ENCODE measurements at regions not wholly inside any gene's neighbourhood (a gene's known extent, or its start where the extent isn't known, plus 50 kb on each side); places are given as distances from the start of the nearest gene placed in this dataset.

DNA sequence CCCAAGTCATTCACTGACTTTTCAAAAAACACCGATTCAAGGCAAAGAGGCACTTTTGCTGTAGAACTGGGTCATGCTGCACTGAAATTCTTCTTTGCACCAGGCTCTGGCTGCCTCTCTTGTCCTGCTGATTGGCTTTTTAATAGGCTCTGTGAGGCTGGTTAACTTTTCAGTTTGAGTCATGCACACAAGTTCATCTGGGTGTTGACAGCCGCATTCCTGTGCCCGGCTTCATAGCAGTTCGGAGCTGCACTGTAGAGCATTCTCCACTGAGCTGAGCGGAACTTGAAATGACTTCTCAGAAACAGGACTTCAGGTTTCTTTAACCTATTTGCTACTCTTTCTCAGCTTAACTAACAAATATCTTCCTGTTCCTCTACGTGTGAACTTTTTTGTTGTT lies 978.3 kb downstream of the UQCRFS1 start:
- Histone ChIP-seq H3K4me1 (no peaks in the 10 kb centered on the region), H3K27me3 (no peaks in the 10 kb centered on the region), H3K27ac (no peak overlapping the region), H3K9me3 (no peaks in the 10 kb centered on the region), H3K36me3 (no peaks in the 10 kb centered on the region), H3K4me3 (no peak overlapping the region)
- TF ChIP-seq CTCF (IDR thresholded peaks at IDR 0.05 in 4 of 5, conservative IDR thresholded peaks at IDR 0.05 in 1 of 5) (no peak), POLR2A (IDR thresholded peaks at IDR 0.05) (no peak)
- intact Hi-C loops (cut with DNase I; ENCODE audit: low total_unique reads) (no loop called here), in situ Hi-C loops (cut with MboI; ENCODE audit: low sequenced_read_pairs in 4 of 4) (no loop called here)
- no peak for ATAC-seq
- no peak for DNase-seq

- in situ Hi-C loops (cut with MboI; ENCODE audit: low sequenced_read_pairs in 4 of 4): no loop called here
- H3K4me1 ChIP-seq: no peaks in the 10 kb centered on the region
- no peaks in the 10 kb centered on the region for H3K9me3 ChIP-seq
- no peaks in the 10 kb centered on the region for H3K36me3 ChIP-seq
- DNase-seq (no peak), ATAC-seq (no peak)
- H3K27me3 ChIP-seq: no peaks in the 10 kb centered on the region
- TF ChIP-seq CTCF (IDR thresholded peaks at IDR 0.05 in 4 of 5, conservative IDR thresholded peaks at IDR 0.05 in 1 of 5) (no peak), POLR2A (IDR thresholded peaks at IDR 0.05) (no peak)
- intact Hi-C loops (cut with DNase I; ENCODE audit: low total_unique reads): no loop called here
- H3K27ac ChIP-seq: no peak overlapping the region
- H3K4me3 ChIP-seq: no peak overlapping the region
Measured at GRCh38 chr19:28228854-28229253, 984.1 kb downstream of the UQCRFS1 start.

DNA sequence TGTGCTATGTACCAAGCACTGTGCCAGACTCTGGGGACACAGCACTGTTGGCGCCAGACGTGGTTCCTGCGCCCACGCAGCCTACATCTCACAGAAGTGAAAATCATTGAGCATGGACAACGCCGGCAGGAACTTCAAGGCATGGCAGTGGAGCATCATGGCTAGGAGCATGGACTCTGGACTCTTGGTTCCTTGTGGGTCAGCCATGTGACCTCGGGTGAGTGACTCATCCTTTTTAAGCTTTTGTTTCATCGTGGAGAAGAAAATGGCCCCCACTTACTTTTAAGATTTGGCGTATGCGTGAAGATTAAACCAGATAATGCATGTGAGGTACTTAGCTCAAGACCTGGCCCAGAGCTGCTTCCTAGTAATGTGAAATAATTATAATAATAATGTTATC lies 988.5 kb downstream of the UQCRFS1 start:
- Histone ChIP-seq H3K27ac (no peak overlapping the region), H3K4me3 (no peak overlapping the region), H3K36me3 (no peaks in the 10 kb centered on the region), H3K9me3 (no peaks in the 10 kb centered on the region), H3K4me1 (no peaks in the 10 kb centered on the region), H3K27me3 (no peaks in the 10 kb centered on the region)
- DNase-seq (no peak), ATAC-seq (no peak)
- in situ Hi-C loops (cut with MboI; ENCODE audit: low sequenced_read_pairs in 4 of 4) (no loop called here), intact Hi-C loops (cut with DNase I; ENCODE audit: low total_unique reads) (no loop called here)
- TF ChIP-seq CTCF (IDR thresholded peaks at IDR 0.05 in 4 of 5, conservative IDR thresholded peaks at IDR 0.05 in 1 of 5) (no peak), POLR2A (IDR thresholded peaks at IDR 0.05) (no peak)

GRCh38 chr19:28221736-28222135 lies 991.2 kb downstream of the UQCRFS1 start:
- TF ChIP-seq CTCF (IDR thresholded peaks at IDR 0.05 in 4 of 5, conservative IDR thresholded peaks at IDR 0.05 in 1 of 5) (no peak), POLR2A (IDR thresholded peaks at IDR 0.05) (no peak)
- H3K4me3 ChIP-seq: no peak overlapping the region
- DNase-seq: no peak
- ATAC-seq: no peak
- H3K27me3 ChIP-seq: no peaks in the 10 kb centered on the region
- no peaks in the 10 kb centered on the region for H3K9me3 ChIP-seq
- no peaks in the 10 kb centered on the region for H3K4me1 ChIP-seq
- intact Hi-C loops (cut with DNase I; ENCODE audit: low total_unique reads) (no loop called here), in situ Hi-C loops (cut with MboI; ENCODE audit: low sequenced_read_pairs in 4 of 4) (no loop called here)
- H3K36me3 ChIP-seq: no peaks in the 10 kb centered on the region
- no peak overlapping the region for H3K27ac ChIP-seq

GRCh38 chr19:28218728-28219127 lies 994.2 kb downstream of the UQCRFS1 start:
- in situ Hi-C loops (cut with MboI; ENCODE audit: low sequenced_read_pairs in 4 of 4): no loop called here
- ATAC-seq: no peak
- intact Hi-C loops (cut with DNase I; ENCODE audit: low total_unique reads): no loop called here
- H3K9me3 ChIP-seq: no peaks in the 10 kb centered on the region
- DNase-seq: no peak
- H3K4me1 ChIP-seq: no peaks in the 10 kb centered on the region
- no peaks in the 10 kb centered on the region for H3K27me3 ChIP-seq
- TF ChIP-seq POLR2A (IDR thresholded peaks at IDR 0.05) (no peak), CTCF (IDR thresholded peaks at IDR 0.05 in 4 of 5, conservative IDR thresholded peaks at IDR 0.05 in 1 of 5) (no peak)
- no peaks in the 10 kb centered on the region for H3K36me3 ChIP-seq
- H3K27ac ChIP-seq: no peak overlapping the region
- H3K4me3 ChIP-seq: no peak overlapping the region

Measured in gastrocnemius medialis (tissue), 4 donors.